NOMO-1 (cell line): ENCODE measurements at regions not wholly inside any gene's neighbourhood (a gene's known extent, or its start where the extent isn't known, plus 50 kb on each side); places are given as distances from the start of the nearest gene placed in this dataset.

Source experiments
- DNase-seq, 2 experiments: peaks; one replicate each; lab custom pipeline; 2025; ENCODE audit not compliant: unreplicated experiment in 2 of 2; lab: John Stamatoyannopoulos, UW

- DNase-seq = no peak
These were observed 204.0 kb upstream of the TSHZ3 start for GRCh38 chr19:31553112-31553845.

- DNase-seq = no peak
These were observed 204.6 kb upstream of the TSHZ3 start for GRCh38 chr19:31553846-31554215.

GRCh38 chr19:31554360-31554759 lies 205.1 kb upstream of the TSHZ3 start:
- DNase-seq = no peak

GRCh38 chr19:31555634-31556215 lies 206.5 kb upstream of the TSHZ3 start:
- no peak for DNase-seq

- no peak for DNase-seq
These were observed 210.3 kb upstream of the TSHZ3 start for GRCh38 chr19:31559494-31559893.

- no peak for DNase-seq
These were observed 211.1 kb upstream of the TSHZ3 start for GRCh38 chr19:31560086-31561060.

- no peak for DNase-seq
These were observed 213.9 kb upstream of the TSHZ3 start for GRCh38 chr19:31562966-31563612.

GRCh38 chr19:31567776-31568175 lies 218.5 kb upstream of the TSHZ3 start:
- no peak for DNase-seq

GRCh38 chr19:31568724-31569123 lies 219.5 kb upstream of the TSHZ3 start:
- DNase-seq = no peak

GRCh38 chr19:31570718-31571117 lies 221.5 kb upstream of the TSHZ3 start:
- no peak for DNase-seq

GRCh38 chr19:31572102-31572975 lies 223.1 kb upstream of the TSHZ3 start:
- DNase-seq = no peak

- DNase-seq = no peak
These were observed 223.7 kb upstream of the TSHZ3 start for GRCh38 chr19:31572976-31573298.

- no peak for DNase-seq
These were observed 225.2 kb upstream of the TSHZ3 start for GRCh38 chr19:31574251-31574973.

- DNase-seq = no peak
These were observed 226.7 kb upstream of the TSHZ3 start for GRCh38 chr19:31575846-31576335.

GRCh38 chr19:31578326-31578725 lies 229.1 kb upstream of the TSHZ3 start:
- no peak for DNase-seq

- no peak for DNase-seq
These were observed 233.9 kb upstream of the TSHZ3 start for GRCh38 chr19:31583148-31583547.

- no peak for DNase-seq
These were observed 237.0 kb upstream of the TSHZ3 start for GRCh38 chr19:31586282-31586681.

- DNase-seq = no peak
These were observed 239.9 kb upstream of the TSHZ3 start for GRCh38 chr19:31589109-31589508.

GRCh38 chr19:31591258-31591657 lies 242.0 kb upstream of the TSHZ3 start:
- no peak for DNase-seq
